ENCODE measurements at regions not wholly inside any gene's neighbourhood (a gene's known extent, or its start where the extent isn't known, plus 50 kb on each side); places are given as distances from the start of the nearest gene placed in this dataset.

GRCh38 chr5:143495110-143495509 lies 91.6 kb upstream of the NR3C1 start:
- Histone ChIP-seq H3K27me3 (ENCODE audit: control insufficient read depth, insufficient read depth, low read length) (no peaks in the 10 kb centered on the region), H3K4me3 (ENCODE audit: insufficient read depth, low read depth, low read length) (no peak overlapping the region), H3K36me3 (replicated peaks; ENCODE audit: control insufficient read depth, insufficient read depth, low read length) (no peaks in the 10 kb centered on the region)
- DNase-seq = no peak

GRCh38 chr5:143494595-143494994 lies 91.1 kb upstream of the NR3C1 start:
- DNase-seq = no peak
- Histone ChIP-seq H3K27me3 (ENCODE audit: control insufficient read depth, insufficient read depth, low read length) (no peaks in the 10 kb centered on the region), H3K4me3 (ENCODE audit: insufficient read depth, low read depth, low read length) (no peak overlapping the region), H3K36me3 (replicated peaks; ENCODE audit: control insufficient read depth, insufficient read depth, low read length) (no peaks in the 10 kb centered on the region)

GRCh38 chr5:143494162-143494561 lies 90.7 kb upstream of the NR3C1 start:
- no peak for DNase-seq
- H3K27me3 ChIP-seq (ENCODE audit: control insufficient read depth, insufficient read depth, low read length) = no peaks in the 10 kb centered on the region
- no peak overlapping the region for H3K4me3 ChIP-seq (ENCODE audit: insufficient read depth, low read depth, low read length)
- H3K36me3 ChIP-seq (replicated peaks; ENCODE audit: control insufficient read depth, insufficient read depth, low read length) = no peaks in the 10 kb centered on the region

- Histone ChIP-seq H3K36me3 (replicated peaks; ENCODE audit: control insufficient read depth, insufficient read depth, low read length) (no peaks in the 10 kb centered on the region), H3K4me3 (ENCODE audit: insufficient read depth, low read depth, low read length) (no peak overlapping the region), H3K27me3 (ENCODE audit: control insufficient read depth, insufficient read depth, low read length) (no peaks in the 10 kb centered on the region)
- DNase-seq = no peak
These were observed 89.3 kb upstream of the NR3C1 start for GRCh38 chr5:143492783-143493182.

GRCh38 chr5:143491646-143492045 lies 88.2 kb upstream of the NR3C1 start:
- Histone ChIP-seq H3K27me3 (ENCODE audit: control insufficient read depth, insufficient read depth, low read length) (no peaks in the 10 kb centered on the region), H3K4me3 (ENCODE audit: insufficient read depth, low read depth, low read length) (no peak overlapping the region), H3K36me3 (replicated peaks; ENCODE audit: control insufficient read depth, insufficient read depth, low read length) (no peaks in the 10 kb centered on the region)
- no peak for DNase-seq

- Histone ChIP-seq H3K36me3 (replicated peaks; ENCODE audit: control insufficient read depth, insufficient read depth, low read length) (no peaks in the 10 kb centered on the region), H3K4me3 (ENCODE audit: insufficient read depth, low read depth, low read length) (no peak overlapping the region), H3K27me3 (ENCODE audit: control insufficient read depth, insufficient read depth, low read length) (no peaks in the 10 kb centered on the region)
- DNase-seq = no peak
These were observed 84.9 kb upstream of the NR3C1 start for GRCh38 chr5:143488381-143488780.

- H3K36me3 ChIP-seq (replicated peaks; ENCODE audit: control insufficient read depth, insufficient read depth, low read length) = no peaks in the 10 kb centered on the region
- DNase-seq = no peak
- no peaks in the 10 kb centered on the region for H3K27me3 ChIP-seq (ENCODE audit: control insufficient read depth, insufficient read depth, low read length)
- no peak overlapping the region for H3K4me3 ChIP-seq (ENCODE audit: insufficient read depth, low read depth, low read length)
These were observed 81.1 kb upstream of the NR3C1 start for GRCh38 chr5:143484601-143485000.

- DNase-seq = no peak
- Histone ChIP-seq H3K36me3 (replicated peaks; ENCODE audit: control insufficient read depth, insufficient read depth, low read length) (no peaks in the 10 kb centered on the region), H3K27me3 (ENCODE audit: control insufficient read depth, insufficient read depth, low read length) (no peaks in the 10 kb centered on the region), H3K4me3 (ENCODE audit: insufficient read depth, low read depth, low read length) (no peak overlapping the region)
These were observed 78.4 kb upstream of the NR3C1 start for GRCh38 chr5:143481697-143482531.

- no peaks in the 10 kb centered on the region for H3K36me3 ChIP-seq (replicated peaks; ENCODE audit: control insufficient read depth, insufficient read depth, low read length)
- no peak overlapping the region for H3K4me3 ChIP-seq (ENCODE audit: insufficient read depth, low read depth, low read length)
- no peak for DNase-seq
- no peaks in the 10 kb centered on the region for H3K27me3 ChIP-seq (ENCODE audit: control insufficient read depth, insufficient read depth, low read length)
These were observed 76.5 kb upstream of the NR3C1 start for GRCh38 chr5:143480001-143480400.

GRCh38 chr5:143479394-143479793 lies 75.9 kb upstream of the NR3C1 start:
- Histone ChIP-seq H3K27me3 (ENCODE audit: control insufficient read depth, insufficient read depth, low read length) (no peaks in the 10 kb centered on the region), H3K36me3 (replicated peaks; ENCODE audit: control insufficient read depth, insufficient read depth, low read length) (no peaks in the 10 kb centered on the region), H3K4me3 (ENCODE audit: insufficient read depth, low read depth, low read length) (no peak overlapping the region)
- no peak for DNase-seq

GRCh38 chr5:143476601-143477211 lies 73.2 kb upstream of the NR3C1 start:
- Histone ChIP-seq H3K27me3 (ENCODE audit: control insufficient read depth, insufficient read depth, low read length) (no peaks in the 10 kb centered on the region), H3K4me3 (ENCODE audit: insufficient read depth, low read depth, low read length) (no peak overlapping the region), H3K36me3 (replicated peaks; ENCODE audit: control insufficient read depth, insufficient read depth, low read length) (no peaks in the 10 kb centered on the region)
- DNase-seq = no peak

GRCh38 chr5:143474616-143475015 lies 71.1 kb upstream of the NR3C1 start:
- H3K4me3 ChIP-seq (ENCODE audit: insufficient read depth, low read depth, low read length) = no peak overlapping the region

GRCh38 chr5:143473481-143473880 lies 70.0 kb upstream of the NR3C1 start:
- Histone ChIP-seq H3K27me3 (ENCODE audit: control insufficient read depth, insufficient read depth, low read length) (no peaks in the 10 kb centered on the region), H3K4me3 (ENCODE audit: insufficient read depth, low read depth, low read length) (no peak overlapping the region), H3K36me3 (replicated peaks; ENCODE audit: control insufficient read depth, insufficient read depth, low read length) (no peaks in the 10 kb centered on the region)
- DNase-seq = no peak

More at GRCh38 chr5:143474616-143475015, 71.1 kb upstream of the NR3C1 start:
- H3K27me3 ChIP-seq (ENCODE audit: control insufficient read depth, insufficient read depth, low read length) = no peaks in the 10 kb centered on the region
- no peak for DNase-seq
- H3K36me3 ChIP-seq (replicated peaks; ENCODE audit: control insufficient read depth, insufficient read depth, low read length) = no peaks in the 10 kb centered on the region

- Histone ChIP-seq H3K4me3 (ENCODE audit: insufficient read depth, low read depth, low read length) (no peak overlapping the region), H3K36me3 (replicated peaks; ENCODE audit: control insufficient read depth, insufficient read depth, low read length) (no peaks in the 10 kb centered on the region), H3K27me3 (ENCODE audit: control insufficient read depth, insufficient read depth, low read length) (no peaks in the 10 kb centered on the region)
- no peak for DNase-seq
These were observed 69.1 kb upstream of the NR3C1 start for GRCh38 chr5:143472576-143472975.

GRCh38 chr5:143471666-143472464 lies 68.4 kb upstream of the NR3C1 start:
- no peaks in the 10 kb centered on the region for H3K27me3 ChIP-seq (ENCODE audit: control insufficient read depth, insufficient read depth, low read length)
- DNase-seq = no peak
- no peaks in the 10 kb centered on the region for H3K36me3 ChIP-seq (replicated peaks; ENCODE audit: control insufficient read depth, insufficient read depth, low read length)
- no peak overlapping the region for H3K4me3 ChIP-seq (ENCODE audit: insufficient read depth, low read depth, low read length)

All from H7 (cell line).